VCaP (cell line): ENCODE measurements at regions not wholly inside any gene's neighbourhood (a gene's known extent, or its start where the extent isn't known, plus 50 kb on each side); places are given as distances from the start of the nearest gene placed in this dataset.

Source experiments
- H3K27ac ChIP-seq: fragments of 450-650 bp; 2 replicates; pipeline ENCODE4 v1.5.1; 2017
- TF ChIP-seq, protein P1 (sequence below): fragments of 450-650 bp; conservative IDR thresholded peaks from 2 replicates; pipeline ENCODE4 v1.5.1; 2017; ENCODE audit warnings: mild to moderate bottlenecking, moderate library complexity

GRCh38 chr12:107894589-107894988 lies 120.1 kb downstream of the ASCL4 start:
- TF ChIP-seq, protein P1, sequence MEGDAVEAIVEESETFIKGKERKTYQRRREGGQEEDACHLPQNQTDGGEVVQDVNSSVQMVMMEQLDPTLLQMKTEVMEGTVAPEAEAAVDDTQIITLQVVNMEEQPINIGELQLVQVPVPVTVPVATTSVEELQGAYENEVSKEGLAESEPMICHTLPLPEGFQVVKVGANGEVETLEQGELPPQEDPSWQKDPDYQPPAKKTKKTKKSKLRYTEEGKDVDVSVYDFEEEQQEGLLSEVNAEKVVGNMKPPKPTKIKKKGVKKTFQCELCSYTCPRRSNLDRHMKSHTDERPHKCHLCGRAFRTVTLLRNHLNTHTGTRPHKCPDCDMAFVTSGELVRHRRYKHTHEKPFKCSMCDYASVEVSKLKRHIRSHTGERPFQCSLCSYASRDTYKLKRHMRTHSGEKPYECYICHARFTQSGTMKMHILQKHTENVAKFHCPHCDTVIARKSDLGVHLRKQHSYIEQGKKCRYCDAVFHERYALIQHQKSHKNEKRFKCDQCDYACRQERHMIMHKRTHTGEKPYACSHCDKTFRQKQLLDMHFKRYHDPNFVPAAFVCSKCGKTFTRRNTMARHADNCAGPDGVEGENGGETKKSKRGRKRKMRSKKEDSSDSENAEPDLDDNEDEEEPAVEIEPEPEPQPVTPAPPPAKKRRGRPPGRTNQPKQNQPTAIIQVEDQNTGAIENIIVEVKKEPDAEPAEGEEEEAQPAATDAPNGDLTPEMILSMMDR: no peak
- no peak overlapping the region for H3K27ac ChIP-seq

GRCh38 chr12:107895966-107896365 lies 121.5 kb downstream of the ASCL4 start:
- TF ChIP-seq, protein P1: no peak
- no peak overlapping the region for H3K27ac ChIP-seq

- no peak overlapping the region for H3K27ac ChIP-seq
- TF ChIP-seq, protein P1: no peak
Measured at GRCh38 chr12:107900588-107900987, 126.1 kb downstream of the ASCL4 start.

DNA sequence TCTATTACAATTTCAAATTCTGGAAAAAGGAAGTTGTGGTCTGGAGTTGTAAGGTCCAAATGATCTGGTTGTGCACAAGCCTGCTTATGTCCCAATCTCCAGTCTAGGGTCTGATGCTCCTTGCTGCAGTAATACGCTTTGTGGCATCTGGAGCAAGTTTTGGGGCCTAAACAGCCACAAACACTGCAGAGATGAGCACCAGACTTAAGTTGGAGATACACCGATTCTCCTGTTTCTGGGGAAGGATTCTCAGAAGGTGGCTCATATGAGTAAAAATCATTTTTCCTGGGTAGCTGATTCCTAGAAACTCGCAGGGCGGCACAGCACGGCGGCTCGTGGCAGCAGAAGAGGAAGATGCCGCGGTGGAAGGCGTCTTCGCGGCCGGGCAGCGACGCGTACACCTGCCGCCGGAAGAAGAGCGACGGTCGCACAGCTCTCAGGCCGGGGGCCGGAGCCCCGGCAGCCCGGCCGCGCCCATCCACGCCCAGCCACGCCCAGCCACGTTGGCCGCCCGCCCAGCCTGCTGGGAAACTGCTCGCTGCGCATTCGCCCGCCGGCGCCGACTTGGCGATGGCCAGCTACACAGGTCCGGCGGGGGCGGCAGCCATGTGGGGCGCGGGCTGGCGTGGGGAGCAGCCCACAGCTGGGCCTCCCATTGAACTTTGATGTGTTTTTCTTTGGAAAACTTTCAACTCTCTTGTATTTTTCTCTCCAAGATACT lies 129.0 kb downstream of the ASCL4 start:
- H3K27ac ChIP-seq: peak overlapping the region; percentile 55
- TF ChIP-seq, protein P1: no peak

GRCh38 chr12:107906707-107907106 lies 132.2 kb downstream of the ASCL4 start:
- no peak overlapping the region for H3K27ac ChIP-seq
- TF ChIP-seq, protein P1: no peak

- TF ChIP-seq, protein P1: peak; percentile 68
- no peak overlapping the region for H3K27ac ChIP-seq
Measured at GRCh38 chr12:107912421-107913004, 138.0 kb downstream of the ASCL4 start.

DNA sequence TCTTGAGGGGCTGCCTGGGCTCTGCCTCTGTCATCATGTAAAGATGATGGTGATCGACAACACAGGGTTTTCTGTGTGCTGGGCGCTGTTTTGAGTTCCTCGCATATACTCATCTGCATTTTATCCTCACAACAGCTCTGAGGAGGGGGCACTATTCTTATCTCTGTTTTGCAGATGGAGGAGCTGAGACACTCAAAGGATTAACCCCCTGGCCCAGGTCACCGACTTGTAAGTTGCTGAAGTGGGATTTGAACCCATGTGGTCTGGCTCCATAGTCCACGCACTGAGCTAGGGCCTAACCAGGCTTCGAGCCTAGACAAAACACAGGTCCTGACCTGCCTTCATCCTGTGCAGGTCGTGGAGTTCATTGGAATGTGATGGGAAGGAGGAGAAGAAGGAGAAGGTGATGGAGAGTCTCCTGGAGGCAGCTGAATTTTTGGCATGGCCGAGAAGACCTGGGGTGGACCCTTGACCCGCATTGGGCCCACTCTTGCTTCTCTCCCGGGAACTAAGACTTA lies 140.0 kb downstream of the ASCL4 start:
- no peak overlapping the region for H3K27ac ChIP-seq
- TF ChIP-seq, protein P1: no peak
